Esophagus muscularis mucosa (tissue), 3 donors: ENCODE measurements at regions not wholly inside any gene's neighbourhood (a gene's known extent, or its start where the extent isn't known, plus 50 kb on each side); places are given as distances from the start of the nearest gene placed in this dataset.

Source experiments
- CTCF ChIP-seq, 3 experiments: fragments of 200-600 bp in 2 of 3; fragments of 450-650 bp in 1 of 3; sonication (generic) in 2 of 3; IDR thresholded peaks; one replicate each; pipeline ENCODE4 v1.5.1; 2017 to 2019; ENCODE audit warnings: antibody characterized with exemption in 3 of 3, mild to moderate bottlenecking in 2 of 3, moderate library complexity in 1 of 3
- POLR2A ChIP-seq: fragments of 450-650 bp; IDR thresholded peaks from one replicate; pipeline ENCODE4 v1.6.1; 2017; ENCODE audit warnings: antibody characterized with exemption, moderate library complexity, mild to moderate bottlenecking, low read depth

DNA sequence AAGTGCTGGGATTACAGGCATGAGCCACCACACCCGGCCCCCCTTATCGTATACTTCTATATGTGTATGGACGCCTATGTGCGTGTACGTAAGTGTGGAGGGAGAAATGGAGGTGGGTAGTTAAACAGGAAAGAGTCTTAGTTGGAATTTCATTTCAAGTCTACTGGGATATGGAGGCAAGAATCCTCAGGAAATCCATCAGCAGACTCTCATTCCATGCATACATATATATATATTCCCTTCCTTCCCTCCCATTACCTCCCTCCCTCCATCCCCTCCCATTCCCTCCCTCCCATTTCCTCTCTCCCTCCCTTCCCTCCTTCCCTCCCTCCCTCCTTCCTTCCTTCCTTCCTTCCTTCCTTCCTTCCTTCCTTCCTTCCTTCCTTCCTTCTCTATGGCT is 391.7 kb upstream of the RBFOX1 start:
- TF ChIP-seq CTCF (IDR thresholded peaks at IDR 0.05) (no peak), POLR2A (no peak)
